ENCODE measurements at regions not wholly inside any gene's neighbourhood (a gene's known extent, or its start where the extent isn't known, plus 50 kb on each side); places are given as distances from the start of the nearest gene placed in this dataset.
"Not testable (repeated sequence)": the region's sequence is repeated elsewhere in the genome, so short reads cannot be mapped to it uniquely, and the experiment has no call there.

GRCh38 chr4:38314663-38315062, 349.3 kb upstream of the KLF3 start:
- DNase-seq = no peak

DNA sequence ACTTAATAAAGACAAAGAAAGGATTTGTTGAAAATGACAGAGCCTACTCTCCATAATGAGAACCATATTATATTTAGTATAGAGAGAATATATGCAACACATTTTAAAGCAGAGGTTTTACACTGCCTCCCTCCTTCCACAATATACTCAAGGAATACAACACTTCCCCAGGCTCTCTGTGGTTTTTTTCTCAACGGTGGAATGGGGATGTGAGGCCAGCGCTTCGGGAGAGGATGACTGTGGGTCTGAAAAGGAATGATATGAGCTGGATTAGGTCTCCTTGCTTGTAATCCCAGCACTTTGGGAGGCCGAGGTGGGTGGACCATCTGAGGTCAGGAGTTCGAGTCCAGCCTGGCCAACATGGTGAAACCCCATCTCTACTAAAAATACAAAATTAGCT, 348.7 kb upstream of the KLF3 start:
- DNase-seq = no peak

GRCh38 chr4:38316045-38316444, 348.0 kb upstream of the KLF3 start:
- DNase-seq = no peak

GRCh38 chr4:38317041-38317674, 346.8 kb upstream of the KLF3 start:
- no peak for DNase-seq

- DNase-seq = peak; percentile 89
These were observed 345.1 kb upstream of the KLF3 start for GRCh38 chr4:38318737-38319455.

DNA sequence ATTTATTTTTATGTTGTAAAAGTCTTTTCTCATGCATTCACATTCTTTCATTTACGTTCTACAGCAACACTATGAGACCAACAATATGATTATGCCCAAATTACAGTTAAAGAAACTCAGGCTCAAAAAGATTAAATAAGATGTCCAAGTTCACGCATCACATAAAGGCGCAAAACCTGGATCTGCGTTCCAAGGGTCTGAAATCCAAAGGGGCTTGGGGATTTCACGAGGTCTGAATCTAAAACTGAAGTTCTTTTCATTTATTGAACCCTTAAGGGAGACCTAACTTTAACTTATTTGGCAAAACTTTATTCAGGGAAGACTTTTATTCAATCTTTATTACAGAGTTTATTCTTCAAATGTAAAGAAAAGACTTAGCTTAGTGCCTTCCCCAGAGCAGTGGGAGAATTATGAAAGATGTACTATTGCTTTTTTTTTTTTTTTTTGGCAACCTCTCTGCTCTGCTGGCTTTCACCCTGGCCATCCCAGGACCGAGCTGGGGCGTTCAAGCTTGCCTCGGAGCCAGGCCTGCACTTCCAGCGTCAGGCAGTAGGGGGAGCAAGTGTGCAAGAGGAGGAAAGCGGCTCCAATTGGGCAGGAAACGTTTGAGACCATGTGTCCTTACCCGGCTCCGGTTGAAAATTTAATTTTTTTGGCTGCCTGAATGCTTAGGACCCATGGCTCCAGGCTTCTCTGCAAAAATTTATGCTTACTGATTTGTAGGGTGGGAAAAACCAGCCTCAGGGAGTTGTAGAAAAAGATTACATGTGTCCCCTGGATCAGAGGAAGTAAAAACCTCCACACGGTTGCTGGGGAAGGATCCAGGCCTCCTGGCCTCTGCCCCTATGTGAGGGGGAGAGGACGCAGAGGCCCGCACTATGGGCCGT, 344.3 kb upstream of the KLF3 start:
- peak; percentile 97 for DNase-seq

- no peak for DNase-seq
These were observed 343.7 kb upstream of the KLF3 start for GRCh38 chr4:38320343-38320695.

GRCh38 chr4:38320833-38321232, 343.2 kb upstream of the KLF3 start:
- no peak for DNase-seq

DNA sequence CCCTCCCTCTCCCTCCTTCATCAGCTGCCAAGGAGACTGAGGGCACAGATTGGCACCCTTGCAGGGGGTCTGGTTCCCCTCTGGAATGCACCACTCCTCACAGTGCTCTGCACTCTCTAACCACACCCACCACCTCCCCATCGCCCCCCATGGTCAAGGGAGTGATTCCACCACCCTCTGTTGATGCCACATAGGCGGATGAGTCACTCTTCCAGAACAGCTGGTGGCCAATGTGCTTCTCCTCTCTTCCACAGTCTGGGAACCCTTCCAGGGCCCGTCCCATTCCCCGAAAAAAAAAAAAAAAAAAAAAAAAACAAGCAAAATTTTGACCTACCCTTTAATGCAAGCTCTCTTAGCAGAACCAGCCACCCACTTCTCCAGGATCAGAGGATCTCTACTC, 341.3 kb upstream of the KLF3 start:
- no peak for DNase-seq

DNA sequence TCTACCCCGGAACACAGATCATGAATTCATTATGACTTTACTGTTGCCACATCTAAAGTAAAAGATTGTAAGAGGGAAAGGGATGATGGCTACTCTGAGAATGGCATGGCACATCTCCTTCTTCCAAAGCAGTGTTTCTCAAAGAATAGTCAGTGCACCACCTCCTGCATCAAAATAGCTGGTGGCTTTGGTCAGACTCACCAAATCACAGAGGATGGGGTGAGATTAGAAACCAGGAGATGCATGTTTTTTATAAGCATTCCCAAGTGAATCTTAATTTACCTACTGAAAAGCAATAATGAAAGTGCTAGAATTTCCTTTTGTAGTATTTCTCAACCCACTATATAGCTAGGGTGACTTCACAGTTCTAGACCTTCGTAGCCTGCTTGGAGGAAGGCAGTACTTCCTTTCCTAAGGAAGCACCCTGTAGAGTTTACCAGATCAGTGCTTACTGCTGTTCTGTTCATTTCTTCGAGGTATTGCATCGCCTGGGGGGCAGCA, 340.8 kb upstream of the KLF3 start:
- DNase-seq = peak; percentile 44

GRCh38 chr4:38324861-38325628, 339.0 kb upstream of the KLF3 start:
- DNase-seq = no peak

- DNase-seq = no peak
These were observed 338.4 kb upstream of the KLF3 start for GRCh38 chr4:38325629-38325913.

DNA sequence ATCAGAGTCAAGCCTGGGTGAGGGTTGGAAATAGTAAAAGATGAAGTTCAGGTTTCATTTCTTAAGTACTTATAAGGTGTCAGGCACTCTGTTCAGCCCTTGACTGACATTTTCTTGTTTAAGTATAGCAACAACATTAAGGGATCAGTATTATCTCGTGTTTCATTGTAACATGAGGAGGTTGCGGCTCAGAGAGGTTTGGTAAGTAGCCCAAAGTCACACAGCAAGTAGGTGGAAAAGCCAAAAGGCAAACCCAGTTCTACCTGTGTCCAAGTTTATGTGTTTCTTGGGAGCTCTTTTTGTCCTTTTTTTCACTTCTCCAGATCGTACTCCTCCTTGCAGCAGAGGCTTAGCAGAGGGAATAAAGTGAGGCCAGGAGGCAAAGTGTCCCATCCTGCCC, 337.5 kb upstream of the KLF3 start:
- no peak for DNase-seq

- no peak for DNase-seq
These were observed 336.8 kb upstream of the KLF3 start for GRCh38 chr4:38327174-38327573.

DNA sequence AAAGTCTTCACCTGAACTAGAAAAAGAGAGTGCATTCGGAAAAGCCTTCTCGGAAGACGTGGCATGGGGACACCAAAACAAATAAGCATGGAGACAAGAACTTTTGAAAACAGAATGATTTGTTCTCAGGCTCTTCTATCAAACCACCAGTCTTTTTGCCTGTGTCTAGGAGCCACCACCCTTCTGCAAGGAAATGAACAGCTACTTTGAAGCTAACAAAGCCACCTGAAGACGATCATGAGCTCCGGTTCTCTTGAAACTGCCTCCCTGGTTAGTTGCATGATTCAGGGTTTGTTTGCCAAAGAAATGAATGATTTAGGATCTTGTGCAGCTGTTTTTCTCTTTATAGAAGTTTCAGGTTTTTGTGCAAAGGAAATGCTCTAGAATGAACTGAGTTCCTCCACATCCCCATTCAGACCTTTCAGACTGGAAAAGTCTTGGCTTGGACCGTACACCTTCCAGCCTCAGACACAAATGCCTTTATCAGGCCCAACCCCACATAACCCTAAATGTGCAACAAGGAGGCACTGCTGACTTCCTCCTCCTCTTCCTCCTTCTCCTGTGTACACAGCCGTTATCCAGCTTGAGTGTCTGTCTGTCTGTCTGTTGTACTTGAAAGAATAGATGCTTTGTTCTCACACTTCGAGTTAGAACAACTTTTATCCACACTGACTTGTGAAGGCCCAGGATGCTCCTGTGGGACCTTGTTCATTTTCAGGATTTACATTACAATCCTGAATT, 334.8 kb upstream of the KLF3 start:
- no peak for DNase-seq

DNA sequence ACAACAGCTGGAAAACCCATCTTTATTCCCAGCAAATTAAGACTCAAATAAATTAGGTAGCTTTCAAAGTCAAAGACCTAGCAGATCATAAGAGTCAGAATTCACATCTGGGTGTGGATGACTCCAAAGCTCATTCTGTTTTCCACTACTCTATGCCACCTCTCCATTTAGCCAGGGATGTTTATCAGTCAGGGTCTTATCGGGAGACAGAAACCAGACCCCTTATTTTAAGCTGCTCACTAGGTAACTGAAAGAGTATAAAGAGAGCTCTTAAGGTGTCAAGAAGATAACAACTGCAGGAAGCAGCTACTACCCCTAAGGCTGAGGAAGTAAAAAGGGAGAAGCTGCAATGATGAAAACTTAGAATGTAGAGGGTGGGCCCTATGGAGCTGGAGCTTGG, 333.7 kb upstream of the KLF3 start:
- DNase-seq = no peak

DNA sequence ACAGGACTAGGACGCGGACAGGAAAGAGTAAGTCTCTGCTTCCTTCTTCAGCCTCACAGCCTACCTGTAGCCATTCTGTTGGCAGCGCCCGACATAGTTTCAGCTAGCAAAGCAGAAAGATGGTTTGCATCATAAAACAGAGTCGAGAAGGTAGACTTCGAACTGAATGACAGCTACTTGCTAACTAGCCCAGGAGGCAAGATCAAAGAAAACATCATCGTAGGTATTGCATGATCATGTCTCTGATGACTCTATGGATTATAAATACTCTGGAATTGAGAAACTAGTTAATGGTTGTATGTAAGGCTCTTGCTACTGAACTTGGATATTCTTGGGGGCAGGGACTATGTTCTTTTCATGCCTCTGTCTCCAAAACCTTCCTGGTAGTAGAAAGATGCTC, 333.1 kb upstream of the KLF3 start:
- no peak for DNase-seq

DNA sequence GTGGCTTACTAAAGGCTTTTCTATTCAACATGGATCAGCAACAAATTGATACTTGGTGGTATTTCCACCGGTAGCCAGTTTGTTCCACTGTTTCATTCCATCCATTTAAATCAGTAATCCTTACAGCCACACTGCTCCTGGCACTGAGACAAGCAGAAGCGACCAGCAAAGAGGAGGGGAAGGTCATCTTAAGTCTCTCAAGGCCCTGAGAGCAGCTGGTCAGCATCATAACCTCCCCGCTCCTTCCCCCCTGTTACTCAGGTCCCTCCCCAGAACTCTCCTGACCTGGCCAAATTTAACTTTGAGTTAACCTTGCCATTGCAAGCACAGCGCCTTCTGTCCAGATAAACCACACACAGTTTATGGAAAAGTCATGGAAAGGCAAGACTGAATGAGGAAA, 331.3 kb upstream of the KLF3 start:
- DNase-seq = no peak

DNA sequence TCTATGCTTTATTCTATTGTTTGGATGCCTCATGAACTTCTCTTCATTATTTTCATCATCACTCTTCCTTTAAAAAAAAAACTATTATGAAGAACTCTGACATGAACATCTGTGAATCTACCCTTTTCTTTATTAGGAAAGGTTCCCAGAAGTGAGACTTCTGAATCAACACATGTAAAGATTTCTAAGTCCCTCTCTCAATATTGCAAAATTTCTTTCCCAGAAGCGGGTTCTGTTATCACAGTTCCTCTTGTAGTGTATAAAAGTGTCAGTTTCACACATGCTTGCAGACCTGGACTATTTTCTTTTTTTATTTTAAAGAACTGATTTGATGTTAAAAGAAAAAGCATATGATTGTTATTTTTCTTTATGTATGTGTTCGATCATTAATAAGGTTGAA, 330.8 kb upstream of the KLF3 start:
- peak; percentile 53 for DNase-seq

DNA sequence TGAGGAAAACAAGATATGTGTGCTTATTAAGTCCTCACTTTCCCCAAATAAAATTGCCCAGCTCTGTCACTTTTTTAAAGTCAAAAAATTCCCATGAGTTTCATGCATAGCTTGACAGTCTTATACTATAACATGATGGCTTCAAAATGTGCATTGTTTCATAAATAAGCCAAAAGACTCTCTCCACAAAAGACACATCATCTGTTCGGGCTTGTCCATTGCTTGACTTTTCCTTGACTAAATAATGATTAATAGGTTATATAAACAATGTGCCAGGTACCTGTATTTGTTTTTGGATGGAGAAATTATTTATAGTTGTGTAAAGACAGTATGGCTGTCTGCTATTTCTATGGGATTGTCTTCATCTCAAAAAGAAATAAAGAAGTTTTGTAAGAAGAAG, 329.2 kb upstream of the KLF3 start:
- no peak for DNase-seq

- DNase-seq = not testable (repeated sequence)
These were observed 325.1 kb upstream of the KLF3 start for GRCh38 chr4:38338939-38339338.

GRCh38 chr4:38343608-38344007, 320.4 kb upstream of the KLF3 start:
- DNase-seq = no peak

DNA sequence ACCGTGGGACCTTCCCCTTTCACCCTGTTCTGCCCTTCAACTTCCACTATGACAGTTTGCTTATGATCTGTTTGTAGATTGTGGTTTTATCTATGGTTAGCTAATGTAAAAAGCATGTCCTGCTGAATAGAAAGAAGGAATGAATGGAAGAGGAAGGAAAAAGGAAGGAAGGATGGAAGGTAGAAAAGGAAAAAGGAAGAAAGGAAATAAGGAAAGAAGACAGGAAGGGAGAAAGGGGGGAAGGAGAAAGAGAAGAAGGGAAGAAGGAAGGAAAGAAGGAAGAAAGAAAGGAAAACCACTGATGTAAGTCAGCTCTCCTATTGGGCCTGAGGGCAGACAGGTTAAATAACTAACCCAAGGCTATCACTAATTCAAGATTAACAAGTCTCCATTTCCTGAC, 319.1 kb upstream of the KLF3 start:
- DNase-seq = no peak
